GM18519 (cell line): ENCODE measurements at regions not wholly inside any gene's neighbourhood (a gene's known extent, or its start where the extent isn't known, plus 50 kb on each side); places are given as distances from the start of the nearest gene placed in this dataset.

ENCODE experiments used
- ATAC-seq: cut with Tn5 transposase; IDR thresholded peaks from one replicate; pipeline ENCODE4 v1.9.1; 2021; ENCODE audit warnings: mild to moderate bottlenecking, moderate library complexity; ENCODE audit not compliant: unreplicated experiment, low FRiP score

DNA sequence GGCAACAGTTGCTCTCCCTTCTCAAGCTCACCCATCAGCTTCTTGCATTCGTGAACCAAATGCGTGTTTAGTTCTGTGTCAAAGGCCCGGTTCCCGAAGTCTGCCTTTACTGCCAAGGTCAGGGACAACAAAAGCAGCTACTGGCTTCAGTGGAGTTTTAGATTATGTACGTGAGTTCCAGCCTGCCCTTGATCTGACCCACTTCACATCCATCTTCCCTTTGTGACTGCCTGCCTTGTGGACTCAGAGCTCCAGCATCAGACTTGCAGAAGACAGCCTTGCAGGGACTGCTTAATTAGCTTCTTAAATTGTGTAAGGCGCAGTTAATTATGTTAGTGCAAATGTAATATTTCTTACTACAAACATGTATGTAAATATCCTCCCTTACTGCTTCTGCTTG lies 774.7 kb upstream of the EDIL3 start:
- ATAC-seq, result no peak

- ATAC-seq, result no peak
Observed at GRCh38 chr5:85168474-85168873, 783.8 kb upstream of the EDIL3 start.

DNA sequence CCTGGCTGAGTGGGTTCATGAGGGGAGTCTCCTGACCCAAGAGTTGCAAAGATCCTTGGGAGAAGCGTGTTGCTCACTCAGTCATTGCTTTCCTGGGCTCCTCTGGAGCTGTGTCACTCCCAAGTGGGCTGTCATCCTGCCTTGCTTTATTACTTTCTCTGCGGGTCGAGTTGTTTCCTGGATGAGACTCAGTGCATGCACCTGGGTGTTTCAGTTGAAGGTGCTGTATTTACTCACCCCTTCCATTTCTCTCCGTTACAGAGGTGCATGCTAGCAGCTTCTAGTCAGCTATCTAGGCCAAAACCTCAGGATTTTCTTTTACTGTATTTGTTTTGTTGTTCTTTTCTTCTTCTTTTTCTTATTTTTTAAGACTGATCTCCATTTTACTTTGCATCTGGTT lies 785.5 kb upstream of the EDIL3 start:
- no peak for ATAC-seq

- no peak for ATAC-seq
Observed at GRCh38 chr5:85173469-85173868, 788.8 kb upstream of the EDIL3 start.

GRCh38 chr5:85182344-85182743 lies 797.7 kb upstream of the EDIL3 start:
- no peak for ATAC-seq

GRCh38 chr5:85204289-85204688 lies 819.6 kb upstream of the EDIL3 start:
- no peak for ATAC-seq

DNA sequence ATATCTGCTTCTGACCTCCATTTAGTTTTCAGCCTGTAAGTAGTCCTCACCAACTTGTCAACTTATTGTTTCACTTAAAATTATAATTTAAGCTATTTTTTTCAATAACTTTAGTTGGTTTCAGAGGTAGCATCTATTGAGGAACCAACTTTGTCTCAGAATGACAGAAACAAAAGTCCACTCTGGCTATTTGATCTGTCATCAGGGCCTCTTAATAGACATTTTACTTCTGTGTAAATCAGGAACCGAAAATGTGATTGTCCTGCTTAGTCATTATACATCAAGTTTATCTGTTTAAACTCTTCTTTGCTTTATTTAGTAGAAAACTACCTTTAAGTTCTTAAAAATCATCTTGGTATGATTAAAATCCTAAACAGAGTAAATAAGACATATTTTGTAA lies 820.8 kb upstream of the EDIL3 start:
- ATAC-seq, result no peak

- ATAC-seq, result no peak
Observed at GRCh38 chr5:85225388-85225787, 840.7 kb upstream of the EDIL3 start.

DNA sequence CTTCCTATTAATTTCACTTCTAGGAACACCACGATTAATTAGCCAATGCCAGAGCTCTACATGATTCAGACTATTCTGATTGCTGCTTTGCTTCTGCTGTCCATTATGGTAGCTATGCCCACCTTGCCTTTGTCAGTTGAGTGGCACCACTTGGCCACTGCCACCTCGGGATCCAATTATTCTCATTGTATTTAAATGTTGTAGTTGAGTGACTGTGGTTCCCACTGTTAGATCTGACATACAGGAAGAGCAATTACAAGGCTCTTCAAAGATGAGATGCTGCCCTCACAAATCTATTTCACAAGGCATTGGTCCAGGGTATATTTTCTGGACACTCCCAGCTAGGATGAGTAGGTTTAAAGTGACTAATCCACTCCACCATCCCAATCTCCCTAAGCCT lies 864.5 kb upstream of the EDIL3 start:
- no peak for ATAC-seq

DNA sequence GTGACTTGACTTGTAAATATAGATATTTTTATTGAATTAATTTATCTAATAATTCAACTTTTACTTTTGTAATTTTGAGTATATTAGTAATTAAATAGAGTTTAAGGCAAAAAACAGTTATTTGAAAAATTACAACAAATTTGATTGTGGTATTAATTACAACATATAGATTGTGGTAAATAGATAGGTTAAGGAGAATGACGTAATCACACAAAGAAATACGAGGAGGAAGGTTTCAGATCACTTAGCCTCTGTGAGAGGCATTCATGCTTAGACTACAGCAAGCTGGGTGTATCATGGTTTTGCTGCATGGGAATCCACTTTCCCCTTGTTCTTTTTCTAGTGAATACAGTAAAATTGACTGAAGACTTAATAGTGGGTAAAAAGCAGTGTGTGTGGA lies 878.4 kb upstream of the EDIL3 start:
- ATAC-seq, result no peak

- ATAC-seq, result no peak
Observed at GRCh38 chr5:85266692-85267091, 882.0 kb upstream of the EDIL3 start.

DNA sequence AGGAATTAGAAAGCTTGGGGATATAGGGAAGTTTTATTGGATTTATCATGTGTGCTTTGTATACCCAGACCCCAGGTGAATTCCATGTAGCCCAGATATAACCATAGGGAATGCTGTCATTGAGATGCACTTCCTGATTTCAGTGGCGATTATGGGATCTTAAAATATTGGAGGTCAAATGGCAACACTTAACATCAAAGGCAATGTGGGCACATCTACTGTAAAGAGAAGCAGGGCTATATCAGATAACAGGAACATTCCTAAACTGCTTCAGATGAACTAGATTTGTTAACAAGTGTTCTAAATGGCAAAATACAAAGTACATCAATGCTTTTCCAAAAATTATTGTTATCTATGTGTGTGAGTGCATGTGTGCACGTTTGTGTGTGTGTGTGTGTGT lies 883.5 kb upstream of the EDIL3 start:
- no peak for ATAC-seq

DNA sequence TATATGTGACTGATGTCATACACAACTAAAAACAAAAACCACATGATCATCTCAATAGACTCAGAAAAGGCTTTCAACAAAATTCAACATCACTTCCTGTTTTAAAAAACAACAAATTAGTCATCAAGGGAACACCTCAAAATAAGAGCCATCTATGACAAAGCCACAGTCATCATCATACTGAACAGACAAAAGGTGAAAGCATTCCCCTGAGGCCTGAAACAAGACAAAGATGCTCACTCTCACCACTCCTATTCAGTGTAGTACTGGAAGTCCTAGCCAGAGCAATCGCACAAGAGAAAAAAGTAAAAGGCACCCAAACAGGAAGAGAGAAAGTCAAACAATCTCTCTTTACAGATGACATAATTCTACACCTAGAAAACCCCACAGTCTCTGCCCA lies 893.5 kb upstream of the EDIL3 start:
- ATAC-seq, result peak; percentile 56

GRCh38 chr5:85288914-85289313 lies 904.2 kb upstream of the EDIL3 start:
- ATAC-seq, result no peak

GRCh38 chr5:85293145-85293785 lies 908.6 kb upstream of the EDIL3 start:
- no peak for ATAC-seq

DNA sequence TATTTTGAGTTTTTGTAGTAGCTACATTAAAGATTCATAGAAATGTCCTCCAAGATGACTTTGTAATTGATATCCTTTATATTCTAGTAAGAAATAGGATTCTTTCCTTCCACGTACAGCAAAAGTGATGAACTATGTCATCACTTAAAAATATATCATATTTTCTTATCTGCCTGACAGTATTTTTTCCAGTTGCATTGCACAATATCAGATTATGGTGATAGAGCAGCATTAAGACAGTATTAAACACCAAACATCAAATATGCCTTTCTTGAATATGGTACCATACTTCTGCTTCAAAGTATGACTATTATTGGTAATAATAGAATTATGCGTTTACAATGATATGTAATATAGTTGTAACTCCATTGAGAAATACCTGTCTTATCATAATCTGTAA lies 919.8 kb upstream of the EDIL3 start:
- no peak for ATAC-seq

DNA sequence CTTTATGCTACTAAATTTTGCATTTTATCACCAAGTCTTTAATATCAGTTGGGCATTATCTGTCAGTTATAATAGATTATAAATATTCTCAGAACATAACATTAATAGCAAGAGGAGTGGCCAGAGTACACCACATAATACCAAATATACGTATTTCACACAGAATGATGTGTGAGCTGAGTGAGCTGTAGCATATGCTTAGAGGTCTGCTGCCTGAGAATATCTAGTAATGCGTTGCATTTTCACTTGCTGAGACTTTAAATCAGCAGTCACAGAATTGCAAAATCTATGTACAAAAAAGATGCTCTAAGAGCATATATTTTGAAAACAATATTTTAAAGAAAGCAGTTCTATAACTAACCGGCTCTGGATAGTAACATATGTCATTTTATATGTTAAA lies 921.1 kb upstream of the EDIL3 start:
- ATAC-seq, result no peak

GRCh38 chr5:85311536-85311935 lies 926.9 kb upstream of the EDIL3 start:
- no peak for ATAC-seq

GRCh38 chr5:85320495-85320894 lies 935.8 kb upstream of the EDIL3 start:
- ATAC-seq, result no peak

- no peak for ATAC-seq
Observed at GRCh38 chr5:85333276-85333675, 948.6 kb upstream of the EDIL3 start.

GRCh38 chr5:85337435-85337834 lies 952.8 kb upstream of the EDIL3 start:
- ATAC-seq, result no peak

DNA sequence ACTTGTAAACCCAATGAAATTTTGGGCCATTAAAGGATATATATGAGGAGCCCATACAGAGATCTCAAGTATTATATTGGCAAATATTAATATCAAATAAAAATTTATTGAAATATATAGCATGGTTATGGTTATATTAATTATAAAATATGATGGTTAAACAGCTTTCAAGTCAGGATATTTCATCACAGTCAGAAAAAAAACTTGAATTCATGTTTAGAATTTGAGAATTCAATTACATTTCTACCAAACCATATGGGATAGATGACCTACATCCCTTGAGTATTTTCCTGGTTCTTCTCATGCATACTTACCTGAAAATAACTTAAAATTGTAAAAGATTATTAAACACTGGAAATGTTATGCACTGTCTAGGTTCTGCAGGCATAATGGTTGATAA lies 956.1 kb upstream of the EDIL3 start:
- no peak for ATAC-seq

GRCh38 chr5:85345818-85346217 lies 961.1 kb upstream of the EDIL3 start:
- no peak for ATAC-seq
